GM13976 (cell line): ENCODE measurements at regions not wholly inside any gene's neighbourhood (a gene's known extent, or its start where the extent isn't known, plus 50 kb on each side); places are given as distances from the start of the nearest gene placed in this dataset.

Experiments
- DNase-seq: peaks from one replicate; pipeline ENCODE4 v3.0.0; 2012; ENCODE audit warnings: low spot score
- CTCF ChIP-seq: IDR thresholded peaks from 2 replicates; pipeline ENCODE4 v1.5.1; 2012; ENCODE audit warnings: borderline replicate concordance, mild to moderate bottlenecking; ENCODE audit not compliant: insufficient read depth; ENCODE audit errors: extremely low read depth, missing control alignments, control extremely low read depth
- in situ Hi-C: fragments of 300-500 bp; cut with MboI; formaldehyde crosslinking; loops from one replicate; pipeline ENCODE4 v1.12.0; 2022; ENCODE audit warnings: low sequenced_read_pairs, mixed read lengths, inconsistent platforms; ENCODE audit not compliant: unreplicated experiment

GRCh38 chr2:215876139-215876936, 137.0 kb downstream of the MREG start:
- TF ChIP-seq CTCF, result no peak

GRCh38 chr2:215874418-215874817, 138.9 kb downstream of the MREG start:
- DNase-seq, result no peak
- in situ Hi-C loops, result no loop called here
- no peak for TF ChIP-seq CTCF

More at GRCh38 chr2:215876139-215876936, 137.0 kb downstream of the MREG start:
- in situ Hi-C loops, result no loop called here
- no peak for DNase-seq

GRCh38 chr2:215870986-215871385, 142.4 kb downstream of the MREG start:
- no peak for TF ChIP-seq CTCF
- in situ Hi-C loops, result no loop called here
- no peak for DNase-seq

- TF ChIP-seq CTCF, result no peak
- in situ Hi-C loops, result no loop called here
- DNase-seq, result no peak
Measured at GRCh38 chr2:215870088-215870490, 143.3 kb downstream of the MREG start.

- no peak for DNase-seq
- no peak for TF ChIP-seq CTCF
- in situ Hi-C loops, result no loop called here
Measured at GRCh38 chr2:215868846-215869543, 144.4 kb downstream of the MREG start.

- DNase-seq, result no peak
- no peak for TF ChIP-seq CTCF
- in situ Hi-C loops, result no loop called here
Measured at GRCh38 chr2:215866606-215867005, 146.7 kb downstream of the MREG start.
